Muscle of arm (tissue), 1 donor: ENCODE measurements at regions not wholly inside any gene's neighbourhood (a gene's known extent, or its start where the extent isn't known, plus 50 kb on each side); places are given as distances from the start of the nearest gene placed in this dataset.

ENCODE experiments used
- DNase-seq: peaks from one replicate; pipeline ENCODE4 v3.0.0-alpha.2; 2013

DNA sequence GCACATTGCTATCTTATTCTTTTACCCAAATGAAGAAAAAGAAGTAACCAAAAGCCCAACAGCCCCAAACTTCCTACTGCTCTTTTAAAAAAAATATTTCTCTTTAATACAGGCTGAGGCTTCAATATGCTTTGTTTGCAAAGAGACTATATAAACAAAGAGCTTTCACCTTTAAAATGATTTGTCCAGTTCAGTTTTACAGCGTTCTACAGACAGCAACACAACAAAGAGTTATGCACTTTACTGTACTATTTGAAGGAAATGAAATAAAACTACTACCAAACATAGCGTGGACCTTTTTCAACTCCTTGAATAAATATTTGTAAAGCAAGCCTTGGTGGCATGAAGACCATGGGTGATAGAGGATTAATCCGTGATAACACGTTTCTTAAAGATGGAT, 151.2 kb downstream of the FGF9 start:
- no peak for DNase-seq

DNA sequence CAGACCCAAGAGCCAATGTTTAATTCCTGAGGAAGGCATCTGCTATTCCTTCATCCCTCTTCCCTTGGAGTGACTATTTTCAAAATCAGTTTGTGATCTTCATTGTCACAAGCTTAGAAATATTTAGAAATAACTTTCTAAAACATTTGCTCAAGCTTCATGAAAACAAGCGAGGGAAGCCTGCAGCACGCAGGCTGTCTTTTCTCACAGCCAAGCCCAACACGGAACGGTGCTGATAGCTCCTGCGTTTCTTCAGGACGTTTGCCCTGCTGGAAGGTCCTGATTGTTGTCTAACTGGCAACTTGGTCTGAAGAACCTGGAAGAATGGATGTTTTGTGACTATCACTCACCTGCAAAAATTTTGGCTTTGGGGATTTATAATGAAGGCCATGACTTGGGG, 152.5 kb downstream of the FGF9 start:
- DNase-seq, result no peak

DNA sequence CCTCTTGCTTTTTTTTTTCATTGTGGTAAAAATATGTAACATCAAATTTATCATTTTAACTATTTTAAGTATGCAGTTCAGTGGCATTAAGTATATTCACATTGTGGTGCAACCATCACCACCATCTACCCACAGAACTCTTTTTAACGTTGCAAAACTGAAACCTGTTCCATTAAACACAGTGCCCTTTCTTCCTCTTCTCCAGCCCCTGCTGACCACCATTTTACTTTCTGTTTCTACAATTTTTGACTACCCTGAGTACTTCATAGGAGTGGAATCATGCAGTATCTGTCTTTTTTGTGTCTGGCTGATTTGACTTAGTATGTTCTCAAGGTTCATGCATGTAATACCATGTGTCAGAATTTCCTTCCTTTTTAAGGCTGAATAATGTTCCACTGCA, 153.1 kb downstream of the FGF9 start:
- no peak for DNase-seq

DNA sequence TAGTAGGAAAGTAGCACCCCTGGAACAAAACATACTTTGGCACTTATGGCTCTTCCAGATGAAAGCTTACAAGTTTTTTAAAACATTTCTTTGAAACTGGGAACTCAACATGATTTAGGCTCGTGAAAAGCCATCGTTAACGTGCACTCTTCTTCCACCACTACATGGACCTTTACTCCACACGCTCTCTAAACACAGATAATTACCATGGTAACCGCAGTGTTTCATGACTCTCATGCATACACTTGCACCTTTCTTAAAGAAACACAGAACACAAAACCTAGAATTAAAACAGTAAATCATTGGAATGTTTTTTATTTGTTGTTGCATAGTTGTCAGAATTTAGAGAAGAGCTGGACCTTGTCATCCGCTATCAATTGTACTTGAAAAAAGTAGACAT, 154.3 kb downstream of the FGF9 start:
- no peak for DNase-seq

DNA sequence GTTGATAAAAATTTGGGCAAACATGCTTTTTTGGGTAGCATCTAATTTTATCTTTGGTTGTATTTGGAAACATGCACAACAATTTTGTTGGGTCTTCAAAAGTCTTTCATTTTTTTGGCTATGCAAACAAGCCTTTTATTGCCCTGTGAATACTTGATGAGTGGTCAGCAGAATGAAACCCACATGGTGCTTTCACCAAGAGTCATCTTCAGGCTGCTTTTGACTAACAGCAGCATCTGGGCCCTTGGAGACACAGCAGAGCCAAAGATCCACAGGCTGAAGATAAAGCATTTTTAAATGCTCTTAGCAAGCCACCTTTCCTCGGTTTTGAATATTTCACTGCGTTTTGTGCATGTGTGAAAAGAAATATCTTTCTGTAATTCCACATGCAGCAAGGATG, 154.9 kb downstream of the FGF9 start:
- DNase-seq, result no peak

DNA sequence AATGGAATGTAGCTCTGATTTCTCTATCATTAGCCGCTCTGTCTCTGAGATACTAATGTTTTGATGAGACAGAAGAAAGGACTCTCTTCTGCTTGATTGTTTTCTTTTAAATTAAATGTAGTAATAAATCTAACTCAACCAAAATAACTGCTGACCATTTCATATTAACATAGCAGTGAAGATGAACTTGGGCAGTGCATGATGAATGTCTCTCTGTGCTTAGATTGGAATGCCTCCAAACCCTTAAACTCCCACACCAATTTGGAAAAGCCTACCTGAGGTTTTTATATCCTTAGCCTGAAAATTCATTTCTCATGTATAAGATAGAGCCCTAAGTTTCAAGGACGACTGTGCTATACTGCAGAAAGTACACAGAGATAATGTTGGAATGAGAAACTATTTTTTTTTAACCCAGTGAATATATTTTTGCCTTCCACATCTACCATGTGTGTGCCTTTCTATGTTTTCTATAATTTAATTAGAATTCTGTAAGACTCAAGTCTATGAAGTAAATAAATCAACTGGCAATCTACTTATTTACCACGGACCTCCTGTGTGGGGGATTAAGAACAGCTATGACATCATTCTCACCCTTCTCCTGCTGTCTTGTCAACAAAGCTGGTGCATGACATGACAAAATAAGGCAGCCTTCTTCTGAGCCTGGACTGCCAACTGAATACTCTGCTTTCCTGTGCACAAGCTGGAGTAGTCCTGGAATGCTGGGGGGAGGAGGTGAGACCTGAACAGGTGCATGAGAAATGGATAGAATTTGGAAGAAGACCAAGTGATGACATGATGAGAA, 155.5 kb downstream of the FGF9 start:
- no peak for DNase-seq

DNA sequence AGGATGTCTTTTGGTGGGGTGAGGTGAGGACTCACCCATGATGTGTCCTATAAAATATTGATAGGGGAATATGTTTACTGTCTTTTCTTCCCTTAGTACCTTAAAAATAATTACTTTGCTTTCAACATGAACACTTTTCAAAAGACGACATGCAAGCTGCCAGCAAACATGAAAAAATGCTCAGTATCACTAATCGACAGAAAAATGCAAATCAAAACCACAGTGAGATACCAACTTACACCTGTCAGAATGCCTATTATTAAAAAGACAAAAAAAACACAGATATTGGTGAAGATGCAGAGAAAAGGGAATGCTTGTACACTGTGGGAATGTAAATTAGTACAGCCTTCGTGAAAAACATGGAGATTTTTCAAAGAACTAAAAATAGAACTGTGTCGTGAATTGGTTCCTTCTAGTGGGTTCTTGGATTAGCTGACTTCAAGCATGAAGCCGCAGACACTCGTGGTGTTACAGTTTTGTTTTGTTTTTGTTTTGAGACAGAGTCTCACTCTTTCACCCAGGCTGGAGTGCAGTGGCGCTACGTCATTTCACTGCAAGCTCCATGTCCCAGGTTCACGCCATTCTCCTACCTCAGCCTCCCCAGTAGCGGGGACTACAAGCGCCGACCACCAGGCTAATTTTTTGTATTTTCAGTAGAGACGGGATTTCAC, 160.9 kb downstream of the FGF9 start:
- DNase-seq, result no peak

DNA sequence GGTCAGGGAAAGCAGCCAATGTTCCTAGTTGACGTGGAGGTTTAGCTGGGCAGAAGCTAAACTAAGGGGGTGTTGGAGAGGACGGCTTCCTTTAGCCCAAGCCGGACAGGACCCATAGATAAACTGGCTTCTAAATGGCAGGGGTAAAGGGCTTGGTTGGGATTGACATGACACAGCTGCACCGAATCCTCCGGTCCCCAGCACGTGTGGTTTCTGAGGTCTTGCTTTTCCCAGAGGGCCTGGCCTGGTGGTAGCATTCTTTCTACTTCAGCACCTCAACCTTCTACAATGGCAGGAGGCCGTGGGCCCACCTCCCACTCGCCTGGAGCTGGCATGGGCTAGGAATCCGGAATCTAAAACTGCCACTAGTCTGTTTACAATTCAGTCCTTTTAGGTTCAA, 163.0 kb downstream of the FGF9 start:
- DNase-seq, result no peak

DNA sequence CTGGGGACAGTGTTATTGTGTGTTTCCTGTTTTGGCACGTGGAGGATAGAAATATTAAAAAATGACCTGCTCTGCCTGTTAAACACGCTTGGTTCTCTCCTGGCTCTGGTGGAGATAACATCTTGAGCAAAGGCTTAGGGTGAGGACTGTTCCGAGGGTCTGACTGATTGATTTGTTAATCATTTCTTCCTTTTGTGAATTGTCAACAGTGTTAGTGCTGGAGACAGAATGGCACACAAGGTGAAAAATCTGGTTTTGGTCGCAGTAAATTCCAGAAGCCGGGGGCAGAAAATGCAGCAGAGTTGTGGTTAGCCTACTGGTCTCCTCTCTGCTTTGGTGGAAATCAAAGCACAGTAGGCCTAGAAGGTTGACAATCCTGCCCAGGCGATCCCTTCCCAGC, 163.6 kb downstream of the FGF9 start:
- no peak for DNase-seq

DNA sequence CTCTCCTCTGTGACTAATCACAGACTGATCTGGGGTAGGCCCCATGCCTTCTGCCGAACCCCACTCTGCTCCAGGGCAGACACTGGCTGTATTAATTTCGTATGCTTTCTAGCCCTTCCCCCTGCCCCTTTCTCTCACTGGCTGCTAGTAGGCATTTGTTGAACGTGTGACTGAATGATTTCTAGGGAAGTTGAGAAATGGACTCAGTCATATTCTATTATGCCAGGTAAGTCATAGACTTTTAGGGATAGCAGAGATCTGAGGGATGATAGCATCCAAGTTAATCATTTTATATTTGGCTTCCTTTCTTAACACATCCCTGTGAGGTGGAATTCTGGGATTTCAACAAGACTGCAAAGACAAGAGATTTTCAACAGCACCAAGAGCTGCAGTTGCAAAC, 166.4 kb downstream of the FGF9 start:
- DNase-seq, result no peak

DNA sequence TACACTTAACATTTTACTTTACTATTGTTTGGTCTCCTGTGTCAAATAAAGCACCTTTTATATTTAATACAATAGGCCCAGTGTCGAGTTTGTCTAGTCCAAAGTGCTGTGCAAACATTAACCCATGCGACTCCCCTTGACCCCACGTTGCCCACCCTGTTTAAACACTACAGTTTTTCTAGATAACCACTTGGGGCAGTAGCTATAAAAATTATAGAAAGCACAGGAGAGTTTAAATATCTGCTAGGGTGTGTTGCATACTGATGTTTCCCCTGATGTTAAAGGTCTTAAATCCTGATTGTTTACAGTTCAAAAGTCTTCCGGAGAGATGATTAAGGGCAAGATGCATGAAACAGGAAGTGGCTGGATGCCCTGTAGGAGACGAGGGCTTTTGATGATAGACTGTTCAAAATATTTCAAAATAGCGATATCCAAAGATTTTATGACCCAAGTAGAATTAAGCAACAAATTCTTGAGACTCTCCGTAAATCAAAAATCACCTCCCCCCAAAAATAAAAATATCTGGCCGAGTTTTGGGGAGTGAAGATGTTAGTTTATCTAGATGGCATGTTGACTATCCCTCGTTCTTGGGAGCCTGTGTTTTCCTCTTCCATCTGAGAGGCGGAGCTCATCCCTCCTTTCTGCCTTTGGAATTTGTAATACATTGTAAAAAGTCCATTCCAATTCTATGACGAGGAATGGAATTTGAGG, 167.1 kb downstream of the FGF9 start:
- DNase-seq, result no peak

DNA sequence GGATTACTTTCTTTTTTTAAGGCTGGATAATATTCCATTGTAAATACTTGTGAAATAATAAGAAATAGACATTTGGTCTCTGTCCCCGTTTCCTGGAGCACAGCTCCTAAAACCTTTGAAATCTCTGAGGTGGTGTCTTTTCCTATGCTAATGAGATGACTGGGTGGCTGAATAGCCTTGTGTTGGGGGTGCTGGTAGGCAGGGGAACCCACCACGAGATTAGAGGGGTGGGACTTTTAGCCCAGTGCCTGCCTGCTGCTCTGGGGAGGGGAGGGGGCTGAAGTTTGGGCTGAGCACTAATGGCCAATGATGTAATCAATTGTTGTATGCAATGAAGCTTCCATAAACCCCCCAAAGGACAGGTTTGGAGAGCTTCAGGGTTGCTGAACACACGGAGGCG, 175.7 kb downstream of the FGF9 start:
- DNase-seq, result no peak

DNA sequence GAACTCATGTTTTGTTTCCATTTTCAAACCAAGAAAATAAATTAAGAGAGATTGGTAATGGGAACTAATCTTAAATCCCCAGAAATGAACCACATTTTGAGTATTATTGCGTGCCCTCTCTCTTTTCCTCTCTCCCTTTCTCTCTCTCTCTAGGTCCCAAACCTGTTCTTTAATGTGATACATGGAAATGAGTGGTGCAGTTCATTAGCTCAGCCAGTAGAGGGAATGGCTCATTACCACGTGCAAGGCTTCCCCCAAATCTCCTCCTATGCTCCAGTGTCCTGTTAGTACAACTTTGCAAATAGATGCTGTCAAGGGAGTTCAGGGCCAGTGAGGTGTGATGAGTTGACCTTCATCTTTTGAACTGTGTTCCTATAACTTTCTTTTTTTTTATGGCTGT, 178.4 kb downstream of the FGF9 start:
- DNase-seq, result no peak

DNA sequence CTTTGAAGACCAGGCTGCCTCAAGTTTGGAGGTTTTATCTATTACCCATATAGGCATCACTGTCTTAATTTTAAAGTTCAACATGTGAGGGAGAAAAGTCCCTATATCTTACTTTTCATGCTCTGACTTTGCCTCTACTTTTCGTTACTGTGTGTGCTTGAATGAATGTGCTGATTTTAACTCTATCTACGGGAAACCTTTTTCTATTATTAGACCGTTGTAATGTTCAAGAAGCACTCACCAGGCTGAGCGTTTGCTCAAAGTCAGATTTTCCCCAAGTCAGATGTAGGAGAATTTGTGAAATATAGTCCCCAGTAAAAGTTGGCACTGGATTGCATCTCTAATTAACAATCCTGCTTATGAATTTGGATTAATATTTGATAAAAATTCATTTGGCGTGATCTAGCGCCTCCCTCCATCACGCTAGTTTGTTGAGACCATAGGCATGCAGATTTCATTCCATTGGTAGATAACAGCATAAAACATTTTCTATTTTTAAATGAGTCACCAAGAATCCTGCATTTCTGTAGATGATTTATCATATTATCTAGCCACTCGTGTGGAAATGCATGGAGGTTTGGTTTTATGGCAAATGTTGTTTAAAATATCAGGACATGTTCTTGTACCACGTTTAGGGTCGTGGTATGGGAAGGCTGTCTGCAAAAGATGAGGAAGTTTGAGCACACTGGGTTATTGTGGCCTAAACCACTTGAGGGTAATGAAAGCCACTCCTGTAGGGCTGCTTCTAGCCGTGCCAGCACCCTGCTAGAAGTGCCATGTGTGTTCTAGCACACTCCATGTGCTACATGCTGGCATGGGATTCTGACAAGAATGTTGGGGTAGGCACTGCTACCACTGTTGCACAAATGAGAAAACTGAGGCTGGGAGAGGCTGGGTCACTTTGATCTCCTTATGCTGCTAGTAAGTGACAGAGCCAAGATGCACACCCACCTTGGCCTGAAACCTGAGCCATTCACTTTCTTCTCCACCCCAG, 179.4 kb downstream of the FGF9 start:
- no peak for DNase-seq

DNA sequence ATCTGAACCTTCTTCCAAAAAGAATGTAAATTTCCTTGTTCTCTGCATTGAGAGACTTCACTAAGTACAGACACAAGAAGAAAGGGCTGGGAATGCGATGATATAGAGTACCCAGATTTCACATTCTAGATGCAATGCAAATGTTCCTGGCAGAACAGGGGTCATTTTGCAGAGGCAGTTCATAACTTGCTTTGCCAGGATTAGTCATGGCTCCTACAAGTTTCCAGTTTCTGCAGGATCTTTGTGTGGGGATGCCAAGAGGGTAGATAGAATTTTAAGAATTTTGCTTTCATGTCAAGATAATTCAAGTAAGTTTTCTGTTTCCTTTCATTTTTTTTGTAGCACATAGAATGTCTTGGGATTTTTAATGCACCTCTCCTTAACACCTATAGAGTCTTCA, 181.2 kb downstream of the FGF9 start:
- no peak for DNase-seq

DNA sequence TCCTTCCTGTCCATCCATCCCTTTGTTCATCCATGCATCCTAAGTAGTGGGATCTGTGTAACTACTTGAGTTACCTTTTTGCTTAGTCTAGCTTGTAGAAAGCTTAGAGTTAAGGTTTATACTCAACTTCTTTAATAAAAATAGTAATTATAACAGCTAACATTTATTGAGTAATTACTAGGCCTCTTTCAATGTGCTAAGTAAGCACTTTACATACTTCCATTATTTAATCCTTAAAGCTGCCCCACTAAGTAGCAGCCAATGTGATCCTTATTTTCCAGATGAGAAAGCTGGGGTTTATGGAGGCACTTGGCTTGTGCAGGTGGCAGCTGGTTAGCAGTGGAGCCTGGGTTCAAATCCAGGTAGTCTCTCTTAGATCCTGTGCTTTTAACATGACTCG, 182.9 kb downstream of the FGF9 start:
- no peak for DNase-seq

DNA sequence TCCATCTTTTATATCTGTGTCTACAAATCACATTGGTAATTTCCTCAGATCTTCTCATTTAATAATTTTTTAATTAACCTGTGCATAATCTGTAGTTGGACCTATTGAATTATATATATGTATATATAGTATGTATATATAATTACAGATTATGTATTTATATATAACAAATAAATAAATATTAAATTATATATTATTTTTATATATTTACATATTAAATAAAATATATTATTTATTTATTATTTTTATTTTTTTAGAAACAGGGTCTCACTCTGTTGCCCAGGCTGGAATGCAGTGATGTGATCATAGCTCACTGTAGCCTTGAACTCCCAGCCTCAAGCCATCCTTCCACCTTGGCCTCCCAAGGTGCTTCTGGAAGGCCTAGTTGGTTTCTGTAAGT, 197.9 kb downstream of the FGF9 start:
- DNase-seq, result no peak

DNA sequence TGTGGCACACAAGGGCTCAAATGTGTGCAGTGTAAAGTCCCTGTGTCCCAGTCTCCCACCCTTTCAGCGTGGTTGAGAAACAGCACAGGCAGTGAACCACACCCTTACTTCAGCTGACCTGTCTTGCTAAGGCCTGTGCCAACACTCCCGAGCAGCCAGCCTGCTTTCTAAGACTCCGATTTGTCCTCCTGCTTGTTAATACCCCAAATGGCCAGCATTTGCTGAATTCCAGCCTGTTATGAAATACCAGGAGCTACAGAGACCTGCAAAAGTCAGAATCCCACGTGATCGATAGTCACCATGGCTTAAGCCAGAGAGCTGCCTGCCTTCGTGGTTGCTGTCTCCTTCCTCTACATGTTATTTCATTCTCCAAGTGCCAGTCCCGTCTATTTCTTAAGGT, 200.5 kb downstream of the FGF9 start:
- DNase-seq, result no peak

DNA sequence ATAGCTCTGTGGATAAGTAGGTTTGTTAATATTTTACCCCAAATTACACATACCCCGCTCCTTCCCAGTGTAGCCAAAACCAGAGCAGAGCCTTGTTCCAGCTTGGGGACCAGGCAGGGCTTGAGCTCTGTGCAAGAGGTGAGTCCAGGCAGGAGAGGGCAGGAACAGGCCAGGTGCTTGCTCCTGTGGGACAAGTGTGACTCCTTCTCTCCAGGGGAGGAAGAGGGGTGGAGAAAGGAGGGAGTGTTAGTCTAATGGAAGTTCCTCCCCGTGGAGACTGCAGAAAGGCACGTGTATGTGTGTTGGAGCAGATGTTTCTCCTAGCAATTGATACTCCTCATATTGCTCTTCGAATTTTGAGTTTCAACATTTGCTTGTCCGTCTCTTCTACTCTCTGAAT, 201.0 kb downstream of the FGF9 start:
- DNase-seq, result no peak

DNA sequence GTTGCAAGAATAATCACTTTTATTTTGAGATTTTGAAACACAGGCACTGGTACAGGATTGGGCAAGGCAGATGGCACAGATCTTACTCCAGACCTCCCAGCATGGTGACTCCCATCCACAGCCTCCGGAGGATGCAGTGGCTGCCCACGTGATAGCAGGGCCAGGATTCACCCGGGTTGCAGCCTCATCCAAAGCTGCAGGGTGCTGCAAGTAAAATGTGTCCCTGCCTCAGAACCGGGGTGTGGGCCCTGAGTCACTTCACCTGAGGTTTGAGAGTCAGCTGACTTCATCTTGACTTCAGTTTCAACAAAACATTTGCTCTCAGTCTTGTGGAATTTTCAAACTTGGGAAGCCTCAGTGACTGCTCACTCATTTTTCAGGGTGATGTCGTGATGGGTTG, 201.9 kb downstream of the FGF9 start:
- DNase-seq, result no peak

DNA sequence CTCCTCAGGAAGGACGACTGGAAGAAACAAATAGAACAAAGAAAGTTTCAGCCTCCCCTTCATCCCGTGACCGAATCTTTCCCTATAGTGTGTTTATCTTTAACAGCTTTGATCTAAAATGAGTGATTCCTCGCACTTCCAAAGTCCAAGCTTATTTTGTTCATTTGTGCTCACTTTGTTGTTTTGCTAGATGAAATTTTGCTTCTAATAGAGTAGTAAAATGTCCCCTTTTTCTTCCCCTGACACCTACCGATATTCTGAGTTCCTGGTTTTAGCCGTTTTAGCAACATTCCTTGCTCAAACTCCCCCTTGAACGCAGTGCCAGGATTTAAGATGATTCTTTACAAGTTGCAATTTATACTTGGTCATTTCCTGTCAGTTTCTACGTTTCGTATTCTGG, 204.2 kb downstream of the FGF9 start:
- DNase-seq, result no peak
